ENCODE measurements at regions not wholly inside any gene's neighbourhood (a gene's known extent, or its start where the extent isn't known, plus 50 kb on each side); places are given as distances from the start of the nearest gene placed in this dataset.

GRCh38 chr2:215754546-215754945, 258.8 kb downstream of the MREG start:
- TF ChIP-seq POLR2A (IDR thresholded peaks at IDR 0.05), result no peak
- TF ChIP-seq, protein P1, sequence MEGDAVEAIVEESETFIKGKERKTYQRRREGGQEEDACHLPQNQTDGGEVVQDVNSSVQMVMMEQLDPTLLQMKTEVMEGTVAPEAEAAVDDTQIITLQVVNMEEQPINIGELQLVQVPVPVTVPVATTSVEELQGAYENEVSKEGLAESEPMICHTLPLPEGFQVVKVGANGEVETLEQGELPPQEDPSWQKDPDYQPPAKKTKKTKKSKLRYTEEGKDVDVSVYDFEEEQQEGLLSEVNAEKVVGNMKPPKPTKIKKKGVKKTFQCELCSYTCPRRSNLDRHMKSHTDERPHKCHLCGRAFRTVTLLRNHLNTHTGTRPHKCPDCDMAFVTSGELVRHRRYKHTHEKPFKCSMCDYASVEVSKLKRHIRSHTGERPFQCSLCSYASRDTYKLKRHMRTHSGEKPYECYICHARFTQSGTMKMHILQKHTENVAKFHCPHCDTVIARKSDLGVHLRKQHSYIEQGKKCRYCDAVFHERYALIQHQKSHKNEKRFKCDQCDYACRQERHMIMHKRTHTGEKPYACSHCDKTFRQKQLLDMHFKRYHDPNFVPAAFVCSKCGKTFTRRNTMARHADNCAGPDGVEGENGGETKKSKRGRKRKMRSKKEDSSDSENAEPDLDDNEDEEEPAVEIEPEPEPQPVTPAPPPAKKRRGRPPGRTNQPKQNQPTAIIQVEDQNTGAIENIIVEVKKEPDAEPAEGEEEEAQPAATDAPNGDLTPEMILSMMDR (IDR thresholded peaks at IDR 0.05), result no peak

Measured in right lobe of liver (tissue), 4 donors.